H1 (cell line): ENCODE measurements at regions not wholly inside any gene's neighbourhood (a gene's known extent, or its start where the extent isn't known, plus 50 kb on each side); places are given as distances from the start of the nearest gene placed in this dataset.

ENCODE experiments used
- CTCF ChIA-PET: fragments of 300-600 bp; sonication (Branson Sonifier 250); formaldehyde crosslinking; loops from one replicate; lab custom pipeline; 2021; ENCODE audit not compliant: partially characterized antibody; lab: Charles Lee
- POLR2A ChIA-PET: fragments of 300-600 bp; sonication (Branson Sonifier 250); formaldehyde crosslinking; loops from one replicate; lab custom pipeline; 2021; ENCODE audit warnings: inconsistent platforms; ENCODE audit not compliant: partially characterized antibody; lab: Charles Lee
- DNase-seq, 2 experiments: peaks; one replicate each; pipeline versions ENCODE4 v3.0.0 to v3.0.0-alpha.2; 2010 to 2022; ENCODE audit warnings: low spot score in 2 of 2, low read depth in 1 of 2, mixed read lengths in 1 of 2
- FAIRE-seq: peaks from 2 replicates; lab custom pipeline; 2011; peaks lifted over from hg19 to GRCh38; lab: Jason Lieb, UNC
- H2AFZ ChIP-seq: 2 replicates; pipeline ENCODE4 v1.8.1; 2012; ENCODE audit warnings: low read length, inconsistent platforms
- H2AK5ac ChIP-seq: 2 replicates; pipeline ENCODE4 v1.6.1; 2013; ENCODE audit warnings: low read depth, low read length
- H2BK120ac ChIP-seq: replicated peaks from 2 replicates; pipeline ENCODE3; 2013; ENCODE audit warnings: low read depth, low read length, inconsistent platforms
- H2BK12ac ChIP-seq: 2 replicates; pipeline ENCODE4 v1.6.1; 2013; ENCODE audit warnings: low read depth, low read length
- H2BK15ac ChIP-seq: 2 replicates; pipeline ENCODE4 v1.6.1; 2013; ENCODE audit warnings: low read length
- H2BK20ac ChIP-seq: 2 replicates; pipeline ENCODE4 v1.6.1; 2013; ENCODE audit warnings: low read length
- H2BK5ac ChIP-seq: 2 replicates; pipeline ENCODE4 v1.6.1; 2013; ENCODE audit warnings: low read depth, low read length
- H3K14ac ChIP-seq: 2 replicates; pipeline ENCODE4 v1.6.1; 2013; ENCODE audit warnings: inconsistent platforms; ENCODE audit not compliant: insufficient read length
- H3K18ac ChIP-seq: 2 replicates; pipeline ENCODE4 v1.6.1; 2013; ENCODE audit warnings: low read length; ENCODE audit errors: extremely low read depth
- H3K23ac ChIP-seq: 2 replicates; pipeline ENCODE4 v1.6.1; 2013; ENCODE audit warnings: inconsistent platforms; ENCODE audit not compliant: insufficient read length
- H3K23me2 ChIP-seq: 2 replicates; pipeline ENCODE4 v1.6.1; 2013; ENCODE audit warnings: low read depth, low read length
- H3K27ac ChIP-seq: 2 replicates; pipeline ENCODE4 v1.6.1; 2011; ENCODE audit warnings: low read depth, low read length, inconsistent platforms
- H3K27me3 ChIP-seq, 4 experiments: replicated peaks in 1 of 4; 1 replicate in 1 of 4; 2 replicates in 3 of 4; pipeline versions ENCODE4 v1.6.1 to v1.8.1; 2011 to 2013; ENCODE audit warnings: low read length in 3 of 4, mild to moderate bottlenecking in 3 of 4, inconsistent platforms in 2 of 4, mixed read lengths in 2 of 4, moderate library complexity in 1 of 4; ENCODE audit not compliant: control insufficient read depth in 3 of 4, insufficient read depth in 3 of 4; ENCODE audit errors: extremely low read depth in 1 of 4
- H3K36me3 ChIP-seq, 4 experiments: 2 replicates each; pipeline versions ENCODE4 v1.6.1 to v1.8.1; 2011 to 2013; ENCODE audit warnings: mild to moderate bottlenecking in 4 of 4, low read length in 3 of 4, moderate library complexity in 2 of 4, control low read depth in 1 of 4, inconsistent platforms in 1 of 4; ENCODE audit not compliant: insufficient read depth in 4 of 4, control insufficient read depth in 2 of 4
- H3K4ac ChIP-seq: replicated peaks from 2 replicates; pipeline ENCODE3; 2013; ENCODE audit warnings: low read length, low read depth, mixed read lengths, inconsistent platforms; ENCODE audit not compliant: insufficient read length
- H3K4me1 ChIP-seq, 4 experiments: replicated peaks in 1 of 4; 1 replicate in 1 of 4; 2 replicates in 3 of 4; pipeline versions ENCODE4 v1.6.1 to v1.8.1; 2011 to 2013; ENCODE audit warnings: low read length in 3 of 4, inconsistent platforms in 2 of 4, mixed read lengths in 1 of 4; ENCODE audit not compliant: insufficient read depth in 4 of 4, control insufficient read depth in 3 of 4
- H3K4me2 ChIP-seq, 2 experiments: 2 replicates each; pipeline versions ENCODE4 v1.6.1 to v1.8.1; 2011 to 2013; ENCODE audit warnings: low read depth in 2 of 2, low read length in 2 of 2, control low read depth in 1 of 2, inconsistent platforms in 1 of 2, mild to moderate bottlenecking in 1 of 2; ENCODE audit not compliant: insufficient read depth in 1 of 2
- H3K4me3 ChIP-seq, 4 experiments: fragments of 200-600, 300-600 bp in 1 of 4; sonication (generic), shearing (Covaris generic), sonication (Bioruptor Twin) in 1 of 4; 2 replicates each; pipeline versions ENCODE4 v1.5.1 to v1.8.1; 2011 to 2016; ENCODE audit warnings: low read length in 4 of 4, low read depth in 3 of 4, control low read depth in 2 of 4, inconsistent platforms in 2 of 4, mild to moderate bottlenecking in 2 of 4, mixed read lengths in 1 of 4, moderate library complexity in 1 of 4; ENCODE audit not compliant: insufficient read depth in 2 of 4; ENCODE audit errors: extremely low read depth in 1 of 4
- H3K56ac ChIP-seq: replicated peaks from 2 replicates; pipeline ENCODE3; 2013; ENCODE audit warnings: low read depth, mild to moderate bottlenecking, mixed read lengths, low read length, inconsistent platforms; ENCODE audit not compliant: insufficient read length
- H3K79me1 ChIP-seq: 2 replicates; pipeline ENCODE4 v1.6.1; 2013; ENCODE audit warnings: low read depth, low read length, control low read depth
- H3K79me2 ChIP-seq, 2 experiments: 2 replicates each; pipeline versions ENCODE4 v1.6.1 to v1.8.1; 2012 to 2013; ENCODE audit warnings: low read length in 2 of 2, mild to moderate bottlenecking in 2 of 2, inconsistent platforms in 1 of 2; ENCODE audit not compliant: insufficient read depth in 2 of 2, control insufficient read depth in 1 of 2
- H3K9ac ChIP-seq, 4 experiments: replicated peaks in 1 of 4; 1 replicate in 1 of 4; 2 replicates in 3 of 4; pipeline versions ENCODE4 v1.6.1 to v1.8.1; 2011 to 2013; ENCODE audit warnings: low read depth in 3 of 4, low read length in 3 of 4, control low read depth in 2 of 4, mild to moderate bottlenecking in 2 of 4, moderate library complexity in 2 of 4, inconsistent platforms in 1 of 4; ENCODE audit errors: extremely low read depth in 1 of 4
- H3K9me3 ChIP-seq, 2 experiments: 2 replicates each; pipeline versions ENCODE4 v1.6.1 to v1.8.1; 2012 to 2013; ENCODE audit warnings: mild to moderate bottlenecking in 2 of 2, moderate library complexity in 2 of 2, control low read depth in 1 of 2, inconsistent platforms in 1 of 2, low read depth in 1 of 2, low read length in 1 of 2, mixed read lengths in 1 of 2; ENCODE audit not compliant: insufficient read depth in 2 of 2
- H4K20me1 ChIP-seq, 2 experiments: replicated peaks in 1 of 2; 2 replicates each; pipeline versions ENCODE3 to v1.8.1; 2011 to 2013; ENCODE audit warnings: inconsistent platforms in 2 of 2, low read length in 2 of 2, mild to moderate bottlenecking in 1 of 2; ENCODE audit not compliant: insufficient read depth in 2 of 2, control insufficient read depth in 1 of 2
- H4K5ac ChIP-seq: 2 replicates; pipeline ENCODE4 v1.6.1; 2013; ENCODE audit warnings: low read length, low read depth, mixed read lengths, inconsistent platforms; ENCODE audit not compliant: insufficient read length
- H4K8ac ChIP-seq: 2 replicates; pipeline ENCODE4 v1.8.0; 2013; ENCODE audit warnings: mild to moderate bottlenecking, moderate library complexity, low read length, inconsistent platforms; ENCODE audit not compliant: insufficient read depth; ENCODE audit errors: extremely low read depth
- H4K91ac ChIP-seq: replicated peaks from 2 replicates; pipeline ENCODE3; 2013; ENCODE audit warnings: low read length, mixed read lengths, inconsistent platforms; ENCODE audit not compliant: insufficient read length
- ASH2L ChIP-seq: fragments of 200-600, 300-600 bp; sonication (generic); IDR thresholded peaks from one replicate; pipeline ENCODE4 v1.7.1; 2017; ENCODE audit warnings: low read length
- BACH1 ChIP-seq: IDR thresholded peaks from 2 replicates; pipeline ENCODE4 v1.6.1; 2012; ENCODE audit warnings: low read length, improper control_type of control experiment
- BCL11A ChIP-seq, 2 experiments: IDR thresholded peaks; one replicate each; pipeline ENCODE4 v1.6.1; 2011; ENCODE audit warnings: low read depth in 2 of 2, low read length in 2 of 2, mild to moderate bottlenecking in 2 of 2
- CHD1 ChIP-seq: IDR thresholded peaks from 2 replicates; pipeline ENCODE4 v1.6.1; 2012; ENCODE audit warnings: low read depth, low read length, improper control_type of control experiment
- EGR1 ChIP-seq: IDR thresholded peaks from 2 replicates; pipeline ENCODE4 v1.6.1; 2011; ENCODE audit warnings: low read depth, low read length, borderline replicate concordance
- GABPA ChIP-seq: IDR thresholded peaks from 2 replicates; pipeline ENCODE4 v1.6.1; 2011; ENCODE audit warnings: mild to moderate bottlenecking, low read length, moderate library complexity, borderline replicate concordance; ENCODE audit not compliant: insufficient read depth
- GTF2F1 ChIP-seq: IDR thresholded peaks from 2 replicates; pipeline ENCODE4 v1.6.1; 2012; ENCODE audit warnings: low read depth, low read length, improper control_type of control experiment, borderline replicate concordance
- JUN ChIP-seq: IDR thresholded peaks from 2 replicates; pipeline ENCODE4 v1.6.1; 2011; ENCODE audit warnings: low read depth, mild to moderate bottlenecking, improper control_type of control experiment, low read length
- KDM1A ChIP-seq: fragments of 200-600, 300-600 bp; sonication (generic); IDR thresholded peaks from 2 replicates; pipeline ENCODE4 v1.7.1; 2016; ENCODE audit warnings: mild to moderate bottlenecking, low read length, borderline replicate concordance
- MAX ChIP-seq: IDR thresholded peaks from 2 replicates; pipeline ENCODE4 v1.6.1; 2012; ENCODE audit warnings: inconsistent platforms
- NANOG ChIP-seq: IDR thresholded peaks from 2 replicates; pipeline ENCODE4 v1.6.1; 2011; ENCODE audit warnings: low read length, low read depth, mild to moderate bottlenecking, inconsistent platforms; ENCODE audit not compliant: insufficient read depth, poor library complexity, severe bottlenecking
- NRF1 ChIP-seq: IDR thresholded peaks from 2 replicates; pipeline ENCODE4 v1.6.1; 2011; ENCODE audit warnings: mild to moderate bottlenecking, low read depth, low read length, improper control_type of control experiment
- PHF8 ChIP-seq: fragments of 200-600 bp; sonication (generic); conservative IDR thresholded peaks from 2 replicates; pipeline ENCODE4 v1.7.1; 2012; ENCODE audit warnings: low read depth, mild to moderate bottlenecking, inconsistent platforms, low read length, moderate library complexity
- RAD21 ChIP-seq, 2 experiments: IDR thresholded peaks in 1 of 2; conservative IDR thresholded peaks in 1 of 2; 2 replicates each; pipeline ENCODE4 v1.6.1; 2011; ENCODE audit warnings: low read depth in 2 of 2, low read length in 2 of 2, improper control_type of control experiment in 1 of 2, inconsistent platforms in 1 of 2, mild to moderate bottlenecking in 1 of 2, moderate library complexity in 1 of 2
- RFX5 ChIP-seq: IDR thresholded peaks from 2 replicates; pipeline ENCODE4 v1.6.1; 2011; ENCODE audit warnings: low read depth, low read length, improper control_type of control experiment, borderline replicate concordance
- SIRT6 ChIP-seq: IDR thresholded peaks from one replicate; pipeline ENCODE4 v1.7.1; 2012; ENCODE audit warnings: low read length, inconsistent platforms
- WGBS, 2 experiments: shearing (Covaris generic) in 1 of 2; methylation state at CpG; one replicate each; pipeline versions ENCODE4 v1.1.6 to v1.1.7; 2013 to 2015; ENCODE audit warnings: low lambda C conversion rate in 2 of 2, mixed read lengths in 2 of 2, inconsistent platforms in 1 of 2, low coverage in 1 of 2, missing lambda C conversion rate in 1 of 2; ENCODE audit not compliant: insufficient replicate concordance in 2 of 2, insufficient coverage in 1 of 2, insufficient read length in 1 of 2; ENCODE audit errors: extremely low coverage in 1 of 2, missing lambda C conversion rate in 1 of 2; 5-methylcytosine and 5-hydroxymethylcytosine counted together

GRCh38 chr9:3677541-3677940, 151.7 kb upstream of the RFX3 start:
- POLR2A ChIA-PET = no interaction called here
- TF ChIP-seq KDM1A (no peak), NANOG (no peak), SIRT6 (no peak), NRF1 (no peak), ASH2L (no peak), GABPA (no peak), EGR1 (no peak), RFX5 (no peak), JUN (no peak), BCL11A (IDR thresholded peaks at IDR 0.05; ENCODE audit: low read depth in 2 of 2, low read length in 2 of 2) (no peak), PHF8 (no peak), CHD1 (no peak), MAX (no peak), GTF2F1 (no peak), RAD21 (IDR thresholded peaks at IDR 0.05 in 1 of 2, conservative IDR thresholded peaks at IDR 0.05 in 1 of 2; ENCODE audit: low read depth in 2 of 2, low read length in 2 of 2) (no peak), BACH1 (no peak)

More at GRCh38 chr9:3677541-3677940, 151.7 kb upstream of the RFX3 start:
- CTCF ChIA-PET = no interaction called here
- Histone ChIP-seq H3K9ac (no peak overlapping the region), H3K27ac (no peak overlapping the region), H2BK15ac (no peak overlapping the region), H3K4me3 (no peak overlapping the region), H3K18ac (no peak overlapping the region), H3K79me1 (no peaks in the 10 kb centered on the region), H2BK12ac (no peak overlapping the region), H3K23me2 (peaks cover 3% of the 10 kb centered on the region; the same call in 1 of the 2 replicates), H3K56ac (no peak overlapping the region), H3K14ac (no peak overlapping the region), H3K27me3 (no peaks in the 10 kb centered on the region), H3K4me1 (no peaks in the 10 kb centered on the region), H2AK5ac (no peak overlapping the region), H3K23ac (no peak overlapping the region), H4K91ac (no peak overlapping the region), H4K8ac (no peak overlapping the region), H2BK20ac (no peak overlapping the region), H3K9me3 (no peaks in the 10 kb centered on the region), H4K20me1 (no peaks in the 10 kb centered on the region), H3K4ac (no peak overlapping the region), H2BK120ac (no peak overlapping the region), H4K5ac (no peak overlapping the region), H3K79me2 (no peaks in the 10 kb centered on the region), H2BK5ac (no peak overlapping the region), H2AFZ (no peak overlapping the region), H3K4me2 (no peak overlapping the region), H3K36me3 (no peaks in the 10 kb centered on the region)
- WGBS, 2 experiments = 84% methylated on average over 4 of the region's 4 CpGs; no CpG with 5 or more reads in 1 of the 2 experiments
- no peak for DNase-seq
- no peak for FAIRE-seq
